Glutamatergic neuron (in vitro differentiated cells): ENCODE measurements at regions not wholly inside any gene's neighbourhood (a gene's known extent, or its start where the extent isn't known, plus 50 kb on each side); places are given as distances from the start of the nearest gene placed in this dataset.

Experiments used
- DNase-seq: peaks from one replicate; pipeline ENCODE4 v3.0.0; 2022
- H3K27ac Mint-ChIP-seq: one replicate; pipeline ENCODE4 v1.8.0; 2020; ENCODE audit warnings: mild to moderate bottlenecking, mixed read lengths, inconsistent platforms; ENCODE audit not compliant: unreplicated experiment
- H3K27me3 Mint-ChIP-seq: one replicate; pipeline ENCODE4 v1.8.0; 2020; ENCODE audit warnings: mild to moderate bottlenecking, moderate library complexity, mixed read lengths, inconsistent platforms; ENCODE audit not compliant: unreplicated experiment
- H3K36me3 Mint-ChIP-seq: one replicate; pipeline ENCODE4 v1.8.0; 2020; ENCODE audit warnings: mild to moderate bottlenecking, mixed read lengths, inconsistent platforms; ENCODE audit not compliant: unreplicated experiment
- H3K4me1 Mint-ChIP-seq: one replicate; pipeline ENCODE4 v1.8.0; 2020; ENCODE audit warnings: mild to moderate bottlenecking, low read depth, mixed read lengths, inconsistent platforms; ENCODE audit not compliant: unreplicated experiment
- H3K4me3 Mint-ChIP-seq: one replicate; pipeline ENCODE4 v1.8.0; 2020; ENCODE audit warnings: mild to moderate bottlenecking, mixed read lengths, inconsistent platforms; ENCODE audit not compliant: unreplicated experiment
- H3K9me3 Mint-ChIP-seq: one replicate; pipeline ENCODE4 v1.8.0; 2020; ENCODE audit warnings: mild to moderate bottlenecking, moderate library complexity, mixed read lengths, inconsistent platforms; ENCODE audit not compliant: unreplicated experiment
- CTCF ChIP-seq: fragments of 200-600 bp; sonication (generic); IDR thresholded peaks from one replicate; pipeline ENCODE4 v1.5.0; 2021; ENCODE audit not compliant: partially characterized antibody, unreplicated experiment

DNA sequence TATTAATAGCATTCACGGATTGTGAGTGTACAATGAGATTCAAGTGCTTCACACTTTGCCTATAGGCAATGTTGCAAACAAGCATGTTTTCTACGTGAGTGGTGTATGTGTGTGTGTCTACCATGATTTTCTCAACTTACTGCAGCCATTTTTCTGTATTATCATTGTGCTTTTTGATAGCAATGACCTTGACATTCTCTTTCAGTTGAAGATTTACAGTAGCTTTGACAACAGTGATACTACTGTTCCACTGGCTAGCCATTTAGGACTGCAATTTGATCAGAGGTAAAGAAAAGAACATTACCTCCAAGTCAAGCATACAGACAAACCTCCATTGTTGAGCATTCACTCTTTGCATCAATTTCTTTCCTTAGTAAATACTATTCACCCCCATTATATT is 297.0 kb downstream of the MAN2A1 start:
- H3K36me3 Mint-ChIP-seq = no peaks in the 10 kb centered on the region
- H3K27ac Mint-ChIP-seq = no peak overlapping the region
- H3K9me3 Mint-ChIP-seq = peaks cover 2% of the 10 kb centered on the region
- no peak for TF ChIP-seq CTCF
- no peak for DNase-seq
- H3K4me1 Mint-ChIP-seq = no peaks in the 10 kb centered on the region
- peaks cover 2% of the 10 kb centered on the region for H3K27me3 Mint-ChIP-seq
- H3K4me3 Mint-ChIP-seq = no peak overlapping the region

GRCh38 chr5:109987355-109987754 is 297.6 kb downstream of the MAN2A1 start:
- no peak for DNase-seq
- H3K36me3 Mint-ChIP-seq = no peaks in the 10 kb centered on the region
- H3K4me1 Mint-ChIP-seq = no peaks in the 10 kb centered on the region
- no peak for TF ChIP-seq CTCF
- peaks cover 2% of the 10 kb centered on the region for H3K27me3 Mint-ChIP-seq
- H3K4me3 Mint-ChIP-seq = no peak overlapping the region
- no peak overlapping the region for H3K27ac Mint-ChIP-seq
- peaks cover 2% of the 10 kb centered on the region for H3K9me3 Mint-ChIP-seq

DNA sequence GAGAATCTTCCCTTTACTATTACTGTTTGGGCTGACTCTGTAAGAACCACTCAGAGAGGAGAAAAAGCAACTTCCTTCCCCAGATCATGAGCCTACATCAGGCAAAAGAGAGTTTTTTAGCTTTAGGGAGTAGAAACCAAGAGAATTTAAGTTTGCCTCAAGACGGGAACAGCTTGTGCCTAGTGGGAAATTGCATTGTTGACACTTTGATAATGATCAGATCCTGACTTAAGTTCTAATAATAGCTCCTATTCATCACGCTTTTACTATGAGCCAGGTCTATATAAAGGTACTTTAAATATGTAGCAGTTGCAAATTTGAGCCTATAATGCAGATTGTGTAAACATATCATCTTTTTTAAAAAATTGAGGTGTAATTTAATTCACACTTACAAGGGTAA is 298.2 kb downstream of the MAN2A1 start:
- Mint-ChIP-seq H3K27ac (no peak overlapping the region), H3K4me1 (no peaks in the 10 kb centered on the region), H3K36me3 (no peaks in the 10 kb centered on the region), H3K9me3 (peaks cover 2% of the 10 kb centered on the region), H3K4me3 (no peak overlapping the region), H3K27me3 (peaks cover 2% of the 10 kb centered on the region)
- TF ChIP-seq CTCF = no peak
- DNase-seq = no peak

DNA sequence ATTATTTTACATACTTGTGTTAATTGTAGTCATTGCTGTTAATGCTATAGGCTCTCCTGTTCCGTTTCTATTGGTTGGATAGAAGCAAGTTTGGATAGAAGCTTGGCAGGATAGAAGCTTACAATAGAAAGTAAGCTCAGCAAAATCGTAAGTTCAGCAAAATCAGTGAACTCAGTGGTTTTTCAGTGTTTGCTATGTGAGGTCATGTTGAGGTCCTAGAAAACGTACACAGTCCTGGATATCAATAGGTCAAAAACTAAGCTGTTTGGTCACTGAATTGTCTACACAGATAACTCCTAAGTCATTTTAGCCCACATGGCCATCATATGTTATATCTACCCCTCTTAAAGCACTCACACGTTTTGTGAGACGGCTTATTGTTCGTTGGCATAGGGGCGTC is 299.4 kb downstream of the MAN2A1 start:
- Mint-ChIP-seq H3K36me3 (no peaks in the 10 kb centered on the region), H3K27ac (no peak overlapping the region), H3K4me3 (no peak overlapping the region), H3K4me1 (no peaks in the 10 kb centered on the region), H3K9me3 (peaks cover 2% of the 10 kb centered on the region), H3K27me3 (peaks cover 2% of the 10 kb centered on the region)
- no peak for DNase-seq
- TF ChIP-seq CTCF = no peak

- H3K9me3 Mint-ChIP-seq = peaks cover 2% of the 10 kb centered on the region
- no peak for TF ChIP-seq CTCF
- no peak overlapping the region for H3K4me3 Mint-ChIP-seq
- no peaks in the 10 kb centered on the region for H3K36me3 Mint-ChIP-seq
- no peaks in the 10 kb centered on the region for H3K4me1 Mint-ChIP-seq
- DNase-seq = no peak
- no peak overlapping the region for H3K27ac Mint-ChIP-seq
- no peaks in the 10 kb centered on the region for H3K27me3 Mint-ChIP-seq
Measured at GRCh38 chr5:109989994-109990722, 300.4 kb downstream of the MAN2A1 start.
